GM18867 (cell line): ENCODE measurements at regions not wholly inside any gene's neighbourhood (a gene's known extent, or its start where the extent isn't known, plus 50 kb on each side); places are given as distances from the start of the nearest gene placed in this dataset.
A peak's percentile ranks its signal among the peaks of the same experiment; 100 is the strongest.
"Not testable (repeated sequence)": the region's sequence is repeated elsewhere in the genome, so short reads cannot be mapped to it uniquely, and the experiment has no call there.

ENCODE experiments used
- ATAC-seq: cut with Tn5 transposase; IDR thresholded peaks from one replicate; pipeline ENCODE4 v1.9.1; 2021; ENCODE audit warnings: mild to moderate bottlenecking, moderate library complexity; ENCODE audit not compliant: unreplicated experiment

DNA sequence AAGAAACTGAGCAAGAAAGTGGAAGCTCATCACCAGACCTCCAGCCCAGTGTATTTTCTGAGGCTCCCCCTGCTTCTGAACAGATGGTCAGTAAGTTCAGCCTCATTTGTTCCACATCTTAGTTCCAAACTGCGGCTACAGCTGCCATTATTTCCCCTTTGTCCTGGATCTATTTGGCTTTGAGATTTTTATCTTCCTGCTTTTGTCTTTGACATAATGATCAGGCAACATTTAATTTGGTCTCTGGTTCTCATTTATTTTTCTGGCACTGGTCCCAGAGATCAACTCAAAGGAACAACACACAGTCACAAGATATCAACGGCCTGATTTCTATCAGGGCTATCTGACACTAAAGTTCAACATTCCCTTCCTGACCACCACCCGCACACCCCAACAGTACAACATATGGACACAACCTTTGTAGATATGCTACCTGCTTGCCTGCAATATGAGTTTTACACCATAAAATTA is 137.5 kb downstream of the FAM76B start:
- ATAC-seq: no peak

DNA sequence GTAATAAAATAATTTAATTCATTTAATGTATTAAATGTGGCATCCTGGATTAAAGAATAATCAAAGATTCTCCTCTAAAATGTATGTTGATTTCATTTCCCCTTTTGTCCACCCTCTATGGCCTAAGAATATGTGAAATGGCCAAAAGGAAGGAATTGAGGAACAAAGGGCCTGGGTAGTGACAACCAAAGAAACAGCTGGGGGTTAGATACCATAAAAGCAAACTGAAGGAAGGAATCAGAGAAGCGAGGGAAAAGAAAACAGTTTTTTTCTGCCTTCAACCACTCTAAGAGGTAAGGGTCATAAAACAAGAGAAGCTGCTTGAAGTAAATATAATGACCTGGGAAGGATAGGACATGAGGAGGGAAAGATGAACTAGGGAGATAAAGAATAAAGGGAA is 139.3 kb downstream of the FAM76B start:
- no peak for ATAC-seq

DNA sequence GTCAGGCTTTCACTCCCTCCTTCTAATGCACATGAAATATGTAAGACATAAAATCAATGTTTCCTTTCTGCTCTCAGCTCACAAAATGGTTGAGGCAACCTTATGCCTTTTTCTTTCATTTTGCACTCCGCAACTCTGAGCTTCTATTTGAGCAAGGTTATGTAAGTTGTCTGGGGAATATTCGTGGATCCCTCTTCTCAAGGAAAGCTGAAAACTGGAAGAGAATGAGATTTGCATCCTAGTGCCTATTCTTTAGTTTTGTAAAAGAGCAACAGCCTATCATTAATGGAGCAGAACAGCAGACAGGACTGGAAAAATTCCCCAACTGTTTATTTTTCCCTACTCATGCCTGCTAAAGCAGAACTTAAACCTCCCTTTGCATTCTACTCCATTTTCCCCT is 141.7 kb downstream of the FAM76B start:
- no peak for ATAC-seq

DNA sequence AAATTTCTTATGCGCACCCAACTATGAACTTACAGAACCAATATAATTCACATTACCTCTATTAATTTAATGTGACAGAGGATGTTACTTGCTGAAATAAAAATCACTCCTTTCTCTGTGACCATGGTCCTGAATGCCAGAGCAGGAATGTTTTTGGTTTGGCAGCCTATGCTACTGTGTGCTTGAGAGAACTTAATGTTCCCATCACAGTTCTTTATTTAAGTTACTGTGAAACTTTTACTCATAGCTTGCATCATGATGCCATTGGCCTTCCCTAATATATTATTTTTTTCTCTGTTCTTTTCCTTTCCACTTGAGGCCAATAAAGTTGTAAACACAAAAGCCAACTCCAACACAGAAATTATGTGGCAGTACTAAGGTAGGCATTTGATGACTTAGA is 142.2 kb downstream of the FAM76B start:
- ATAC-seq: no peak

DNA sequence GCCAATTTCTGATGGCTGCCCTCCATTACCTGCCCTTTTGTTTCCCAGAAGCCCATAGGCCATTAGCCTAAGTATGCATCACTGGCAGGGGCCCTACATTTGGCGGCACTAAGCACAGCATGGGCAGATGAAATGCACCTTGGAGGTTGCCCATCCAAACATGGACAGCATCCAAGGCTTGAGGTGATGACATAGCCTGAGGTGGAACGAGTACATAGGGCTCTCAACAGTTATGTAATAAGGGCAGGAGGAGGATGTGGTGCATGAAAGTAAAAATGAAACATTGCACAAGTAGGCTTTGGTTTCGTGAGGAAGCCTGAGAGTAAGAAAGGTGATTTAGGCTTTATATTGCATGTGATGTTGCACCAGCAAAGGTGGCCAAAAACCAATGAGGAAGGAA is 148.1 kb downstream of the FAM76B start:
- peak; percentile 100 for ATAC-seq

DNA sequence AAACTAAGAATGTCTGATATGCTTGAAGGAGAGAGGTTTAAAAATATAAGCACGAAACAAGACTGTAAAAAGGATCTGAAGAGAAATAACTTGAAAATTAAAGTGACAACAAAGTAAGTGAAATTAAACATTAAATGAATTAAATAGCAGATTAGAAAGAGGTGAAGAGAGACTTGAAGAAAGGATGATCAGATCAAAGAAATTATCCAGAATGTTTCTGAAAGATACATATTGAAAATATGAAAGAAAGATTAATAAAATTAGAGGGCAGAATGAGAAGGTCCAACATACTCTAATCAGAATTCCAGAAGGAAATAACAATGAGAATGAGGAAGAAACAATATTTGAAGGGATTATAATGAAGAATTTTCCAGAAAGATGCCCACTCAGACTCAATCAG is 151.1 kb downstream of the FAM76B start:
- ATAC-seq: no peak

DNA sequence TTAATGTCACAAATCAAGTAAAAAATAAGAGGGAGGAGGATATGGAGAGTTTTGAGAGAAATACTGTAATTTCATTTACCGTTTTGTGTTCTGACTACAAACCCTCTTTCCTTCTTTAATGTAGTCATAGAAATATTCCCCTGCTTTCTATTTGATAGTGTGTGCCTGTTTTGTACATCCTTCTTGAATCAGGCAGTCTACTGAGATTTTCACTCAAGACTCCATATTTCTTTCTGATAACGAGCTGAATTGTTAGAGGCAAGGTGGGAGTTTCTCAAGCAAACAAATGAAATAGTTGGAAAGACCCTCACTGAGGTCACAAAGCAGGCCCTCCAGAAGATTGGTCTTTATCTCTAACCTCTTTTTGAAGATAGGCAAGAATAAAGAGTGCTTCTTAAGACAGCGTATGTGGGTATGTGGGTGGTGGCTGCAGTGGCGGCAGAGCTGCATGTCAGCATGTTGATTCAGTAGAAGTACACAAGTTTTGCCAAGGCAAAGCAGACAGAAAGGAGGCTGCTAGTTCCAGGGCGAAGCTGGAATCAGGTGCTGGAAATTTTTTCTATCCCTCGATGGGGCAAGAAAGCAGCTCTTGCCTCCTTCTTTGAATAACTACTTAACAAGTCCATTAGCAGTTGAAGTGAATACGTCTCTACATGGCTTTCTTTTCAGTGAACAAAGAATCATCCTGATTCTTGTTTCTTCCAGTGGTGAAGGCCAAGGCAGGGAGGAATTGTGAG is 164.2 kb downstream of the FAM76B start:
- no peak for ATAC-seq

DNA sequence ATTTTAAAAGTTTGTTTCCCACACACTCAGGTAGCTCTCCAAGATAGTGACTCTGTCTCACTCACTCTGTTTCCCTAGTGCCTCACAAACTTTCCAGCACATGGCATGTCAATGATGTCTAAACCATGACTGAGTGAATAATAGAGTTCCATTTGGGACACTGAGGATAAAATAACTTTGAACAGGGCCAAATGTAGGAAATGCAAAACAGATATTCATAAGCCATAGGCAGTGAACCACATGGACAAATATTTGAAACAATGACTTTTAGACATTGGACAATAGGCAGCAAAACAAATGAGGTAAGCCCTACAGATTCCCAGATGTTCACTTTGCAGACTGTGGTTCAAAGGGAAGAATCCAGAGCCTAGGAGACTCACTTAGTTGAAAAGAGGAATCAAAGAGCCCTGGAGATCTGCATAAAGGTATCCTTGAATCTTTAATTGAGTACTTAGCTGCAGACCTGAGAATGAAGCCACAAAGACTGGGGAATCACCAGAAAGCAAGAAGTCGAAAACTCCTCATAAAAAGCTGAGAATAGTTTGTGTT is 173.3 kb downstream of the FAM76B start:
- no peak for ATAC-seq

DNA sequence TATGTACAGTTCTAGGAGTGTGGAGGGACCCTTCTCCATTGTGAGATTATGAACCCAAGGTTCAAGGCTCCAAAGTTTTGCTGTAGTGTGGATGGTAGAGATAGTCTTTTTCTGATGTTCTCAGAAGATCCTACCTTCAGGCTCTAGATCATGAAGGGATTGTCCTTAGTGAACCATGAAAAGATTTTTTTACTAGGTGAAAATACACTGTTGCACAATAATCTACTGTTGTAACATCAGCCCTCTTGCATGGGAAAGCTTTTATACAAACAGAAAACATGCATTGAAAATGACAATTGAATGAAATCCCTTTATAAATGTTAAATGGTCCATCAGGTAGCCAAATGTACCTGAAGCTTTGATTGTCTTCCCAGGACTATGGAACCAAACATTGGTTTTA is 177.8 kb downstream of the FAM76B start:
- no peak for ATAC-seq

DNA sequence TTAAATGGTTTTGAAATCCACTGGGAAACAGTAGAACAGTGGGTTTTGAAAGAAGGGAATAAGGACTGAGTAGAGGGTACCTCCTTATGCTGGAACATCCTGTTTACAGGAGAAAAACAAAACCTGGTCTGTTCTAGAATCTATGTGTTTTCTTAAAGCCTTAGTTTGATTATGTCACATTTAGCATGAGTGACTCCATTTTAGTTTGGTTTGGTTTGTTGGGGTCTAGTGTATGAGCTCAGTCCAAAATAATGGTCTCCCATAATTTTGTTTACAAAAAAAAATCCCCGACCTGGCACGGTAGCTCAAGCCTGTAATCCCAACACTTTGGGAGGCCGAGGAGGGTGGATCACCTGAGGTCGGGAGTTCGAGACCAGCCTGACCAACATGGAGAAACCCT is 179.4 kb downstream of the FAM76B start:
- not testable (repeated sequence) for ATAC-seq

DNA sequence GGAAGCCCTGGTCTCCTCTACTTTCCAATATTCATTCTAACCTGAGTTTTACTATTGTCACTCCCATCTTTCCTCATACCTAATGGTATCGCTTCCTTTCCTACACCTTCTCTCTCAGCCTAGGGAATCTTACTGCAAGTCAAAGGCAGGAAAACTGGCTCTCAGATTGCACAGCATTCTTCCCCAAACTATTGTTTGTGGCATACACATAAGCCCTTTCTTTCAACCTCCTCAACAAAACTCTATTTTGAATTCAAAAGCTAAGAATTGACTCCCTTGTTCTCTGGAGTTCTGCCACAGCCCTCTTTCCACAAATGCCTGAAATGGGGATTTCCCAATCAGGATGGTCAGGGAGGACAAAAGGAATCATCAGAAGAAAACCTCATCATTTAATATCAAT is 181.5 kb downstream of the FAM76B start:
- ATAC-seq: no peak

DNA sequence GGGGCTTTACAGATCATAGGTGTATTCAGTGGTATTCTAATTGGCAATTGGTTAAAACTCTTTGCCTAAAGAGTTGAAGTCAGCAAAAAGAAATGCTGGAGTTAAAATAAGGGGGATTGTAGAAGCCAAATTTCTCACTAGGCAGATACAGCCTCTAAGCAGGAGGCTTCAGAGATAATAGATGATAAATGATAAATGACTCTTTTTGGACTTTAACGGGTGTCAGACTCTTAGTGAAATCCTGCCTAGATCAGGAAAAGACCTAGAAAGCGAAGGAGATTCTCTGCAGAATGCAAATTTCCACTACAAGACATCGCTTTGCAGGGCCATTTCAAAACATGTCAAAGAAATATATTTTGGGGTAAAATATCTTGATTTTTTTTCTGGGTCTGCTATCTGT is 182.8 kb downstream of the FAM76B start:
- no peak for ATAC-seq

DNA sequence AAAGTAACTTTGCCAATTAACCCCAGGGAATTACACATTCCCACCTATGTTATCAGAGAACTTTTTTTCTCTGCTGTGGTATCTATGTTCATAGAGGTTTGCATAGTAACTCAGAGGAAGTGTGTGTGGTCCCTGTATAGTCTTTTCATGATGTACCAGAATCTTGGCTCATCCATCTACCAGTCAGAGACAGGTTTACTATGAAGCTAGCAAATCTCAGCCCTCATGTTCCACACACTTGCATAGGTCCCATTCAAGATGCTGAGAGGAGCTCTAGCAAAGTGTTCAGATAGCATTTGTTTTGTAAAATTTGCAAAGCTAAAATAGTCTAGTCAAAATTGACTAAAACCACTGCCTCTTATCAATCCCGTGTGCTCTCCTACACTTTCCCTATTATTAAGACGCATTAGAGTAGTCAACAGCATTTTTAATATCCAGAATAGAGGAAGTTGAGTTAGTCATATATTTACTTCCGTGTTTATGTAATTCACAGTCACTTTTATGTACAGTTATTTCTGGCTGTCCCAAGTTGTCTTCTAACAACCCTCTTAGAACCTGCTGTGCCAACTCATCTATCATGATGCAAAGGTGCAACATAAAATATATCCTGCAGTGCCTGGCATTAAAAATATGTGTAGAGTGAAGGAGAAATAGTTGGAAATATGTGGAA is 184.2 kb downstream of the FAM76B start:
- no peak for ATAC-seq

DNA sequence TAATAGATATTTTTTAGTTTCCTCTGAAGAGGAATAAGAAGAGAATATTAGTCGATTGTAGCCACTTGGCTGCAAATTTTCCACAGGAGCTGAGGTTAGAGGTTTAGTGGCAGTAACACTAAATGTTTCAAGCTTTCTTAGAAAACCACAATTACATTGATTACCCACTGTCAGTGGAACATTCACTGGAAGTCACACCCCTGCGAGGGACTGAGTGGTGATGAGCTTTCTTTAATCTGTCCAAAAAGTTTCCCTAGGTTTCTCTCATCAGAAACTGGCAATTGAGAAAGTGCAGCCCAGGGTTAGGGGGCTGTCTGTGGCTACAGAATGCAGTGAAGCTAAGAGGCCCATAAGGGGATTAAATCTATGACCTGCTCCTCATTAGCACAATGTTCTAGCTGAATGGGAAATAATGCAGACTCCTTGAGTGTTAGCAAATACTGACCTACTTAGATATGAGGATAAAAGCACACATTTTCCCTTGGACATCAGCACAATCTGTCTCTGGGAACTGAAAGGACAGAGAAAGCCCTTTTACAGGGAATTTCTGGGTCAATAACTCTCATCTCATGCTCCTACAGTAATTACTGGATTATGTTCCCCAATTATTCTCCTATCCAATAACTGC is 189.5 kb downstream of the FAM76B start:
- ATAC-seq: no peak

DNA sequence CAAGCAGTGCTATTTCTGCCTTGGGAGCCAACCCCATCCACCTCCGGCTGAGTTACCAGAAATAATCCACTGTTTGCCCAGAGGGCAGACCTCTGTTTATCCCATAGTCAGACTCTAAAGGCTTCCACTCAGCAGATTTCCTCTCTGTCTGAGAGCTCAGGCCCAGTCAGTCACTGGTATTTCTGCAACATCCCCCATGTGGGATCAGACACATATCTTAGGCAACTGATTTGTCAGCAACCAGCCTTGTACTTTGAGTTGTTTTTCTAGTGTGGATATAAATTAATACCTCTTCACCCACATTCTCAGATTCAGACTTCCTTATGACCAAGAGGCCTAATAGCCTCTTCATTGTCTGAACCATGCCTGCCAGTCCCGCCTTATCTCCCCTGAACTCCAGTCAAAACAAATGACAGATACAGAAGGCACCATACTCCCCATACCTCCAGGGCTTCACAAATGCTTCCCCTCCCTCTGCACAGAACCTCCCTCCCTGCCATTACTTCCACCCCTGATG is 193.6 kb downstream of the FAM76B start:
- ATAC-seq: no peak

DNA sequence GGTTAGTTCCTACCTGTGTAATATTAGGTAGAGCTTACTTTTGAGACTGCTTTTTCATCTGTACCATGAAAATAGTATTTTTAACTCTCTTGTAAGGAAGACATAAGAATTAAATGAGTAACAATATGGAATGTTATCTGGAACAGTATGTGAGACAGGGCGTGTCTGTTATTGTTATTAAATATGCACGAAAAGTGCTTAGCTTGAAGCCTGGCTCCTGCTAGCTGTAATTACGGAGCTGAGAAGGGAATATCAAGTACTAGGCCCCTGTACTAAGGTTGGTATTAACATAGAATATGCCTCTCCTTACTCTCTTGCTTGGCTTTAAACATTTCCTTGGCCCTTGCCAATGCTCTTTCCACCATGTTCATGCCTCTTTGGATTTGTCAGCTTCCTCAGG is 194.0 kb downstream of the FAM76B start:
- no peak for ATAC-seq

DNA sequence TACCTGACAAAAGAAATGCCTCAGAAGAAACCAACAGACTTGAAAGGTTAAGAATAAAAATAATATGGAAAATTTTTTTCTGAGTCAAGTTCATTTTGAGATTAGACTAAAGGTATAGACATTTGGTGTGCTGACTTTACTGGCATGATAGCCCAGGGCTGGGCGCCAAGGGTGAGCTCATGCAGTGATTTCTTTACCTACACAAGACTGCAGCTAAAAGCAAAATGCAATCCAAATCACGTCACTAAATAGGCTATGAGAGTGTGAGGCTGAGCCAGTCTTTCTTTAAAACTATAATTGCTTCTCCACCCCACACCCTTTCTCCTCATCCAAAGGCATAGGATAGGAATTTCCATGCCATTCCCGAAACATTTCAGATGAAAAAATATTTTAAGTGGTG is 196.5 kb downstream of the FAM76B start:
- ATAC-seq: no peak

DNA sequence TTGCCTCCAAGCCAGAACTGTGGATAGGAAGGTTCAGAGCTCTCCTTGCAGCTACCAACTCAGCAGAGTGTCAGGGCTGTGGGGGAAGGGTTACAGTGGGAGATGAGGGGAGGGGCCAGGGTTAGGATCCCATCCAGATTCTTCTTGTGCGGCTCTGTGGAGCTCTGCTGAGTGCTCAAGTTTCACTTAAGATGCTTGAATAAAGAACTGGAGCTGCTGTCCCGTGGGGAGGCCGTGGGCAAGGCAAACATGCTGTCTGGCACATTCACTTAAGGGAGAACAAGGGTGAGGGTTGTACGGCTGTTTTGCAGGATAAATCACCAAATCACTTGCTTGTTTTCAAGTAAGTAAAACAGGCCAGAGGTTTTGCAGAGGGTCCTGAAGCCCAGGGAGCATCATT is 197.1 kb downstream of the FAM76B start:
- no peak for ATAC-seq

DNA sequence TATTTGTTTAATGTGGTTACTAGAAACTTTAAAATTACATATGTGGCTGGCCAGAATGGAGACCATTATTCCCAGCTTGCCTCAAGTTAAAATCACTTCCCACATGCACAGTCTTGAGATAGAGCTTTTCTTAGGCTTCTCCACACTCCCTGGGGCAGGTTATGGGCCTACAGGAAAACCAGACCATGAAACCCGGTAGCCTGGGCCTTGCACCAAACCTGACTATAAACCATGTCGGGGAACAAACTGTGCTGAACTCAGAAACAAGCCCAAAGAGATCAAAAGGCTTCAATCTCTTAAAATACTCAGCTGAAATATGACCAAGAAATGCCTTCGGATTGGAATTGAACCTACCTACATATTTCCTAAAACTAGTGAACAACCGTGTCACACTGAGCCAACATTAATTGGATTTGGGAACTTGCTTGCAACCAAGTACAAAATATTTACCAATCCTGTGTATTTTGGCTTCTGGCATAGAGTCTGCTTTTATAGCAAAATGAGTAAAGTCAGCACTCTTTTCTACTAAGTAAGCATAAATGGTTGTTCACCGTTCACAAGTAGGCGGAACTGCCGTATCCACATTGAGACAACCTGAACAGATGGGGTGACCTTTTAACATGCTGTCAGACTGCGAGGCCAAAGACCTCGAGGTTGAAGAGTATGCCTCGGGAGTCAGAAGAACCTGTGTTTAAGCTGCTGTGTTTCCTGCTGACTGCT is 199.5 kb downstream of the FAM76B start:
- ATAC-seq: no peak

DNA sequence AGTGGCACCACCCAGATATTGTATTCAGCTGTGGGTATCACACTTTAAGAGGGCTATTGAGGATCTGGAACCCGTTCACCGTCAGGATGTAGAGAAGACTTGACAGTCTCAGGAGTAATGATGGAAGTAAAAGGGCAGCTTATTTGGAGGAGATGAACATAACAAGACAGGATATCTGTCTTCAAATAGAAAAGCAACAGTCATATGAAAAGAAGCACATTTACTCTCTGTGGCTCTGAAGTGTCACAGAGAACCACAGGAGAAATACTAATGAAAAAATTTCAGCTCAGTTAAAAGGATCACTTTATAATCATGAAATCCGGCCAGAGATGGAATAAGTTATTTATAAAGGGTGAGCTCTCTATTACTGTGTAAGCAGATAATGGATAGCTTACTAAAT is 200.8 kb downstream of the FAM76B start:
- ATAC-seq: no peak

DNA sequence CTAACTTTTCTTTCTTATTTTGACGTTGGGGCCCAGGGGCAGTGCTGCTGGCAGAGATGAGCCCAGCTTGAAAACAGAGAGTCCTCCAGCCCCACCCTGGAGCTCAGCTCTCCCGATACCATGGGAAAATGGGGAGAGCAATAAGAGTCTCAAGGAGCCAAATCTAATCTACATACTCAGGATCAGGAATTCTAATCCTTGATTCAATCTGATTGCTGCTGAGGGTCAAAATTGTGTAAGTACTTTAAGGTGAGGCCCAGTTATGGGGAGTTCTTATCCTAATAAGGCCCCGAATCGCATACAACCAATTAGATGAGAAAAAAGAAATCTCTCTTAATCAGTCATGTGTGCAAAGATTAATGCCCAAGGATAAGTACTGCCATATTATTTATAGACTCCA is 202.9 kb downstream of the FAM76B start:
- no peak for ATAC-seq
